Testis (tissue), 2 donors: ENCODE measurements at regions not wholly inside any gene's neighbourhood (a gene's known extent, or its start where the extent isn't known, plus 50 kb on each side); places are given as distances from the start of the nearest gene placed in this dataset.

Experiments used
- POLR2A ChIP-seq: fragments of 450-650 bp; IDR thresholded peaks from one replicate; pipeline ENCODE4 v1.6.1; 2017; ENCODE audit warnings: antibody characterized with exemption, mild to moderate bottlenecking, moderate library complexity
- TF ChIP-seq, protein P1 (sequence below), 3 experiments: fragments of 450-650 bp in 2 of 3; fragments of 200-600 bp in 1 of 3; sonication (generic) in 1 of 3; IDR thresholded peaks; one replicate each; pipeline ENCODE4 v1.5.1; 2016 to 2019; ENCODE audit warnings: antibody characterized with exemption in 3 of 3, mild to moderate bottlenecking in 2 of 3, moderate library complexity in 1 of 3

DNA sequence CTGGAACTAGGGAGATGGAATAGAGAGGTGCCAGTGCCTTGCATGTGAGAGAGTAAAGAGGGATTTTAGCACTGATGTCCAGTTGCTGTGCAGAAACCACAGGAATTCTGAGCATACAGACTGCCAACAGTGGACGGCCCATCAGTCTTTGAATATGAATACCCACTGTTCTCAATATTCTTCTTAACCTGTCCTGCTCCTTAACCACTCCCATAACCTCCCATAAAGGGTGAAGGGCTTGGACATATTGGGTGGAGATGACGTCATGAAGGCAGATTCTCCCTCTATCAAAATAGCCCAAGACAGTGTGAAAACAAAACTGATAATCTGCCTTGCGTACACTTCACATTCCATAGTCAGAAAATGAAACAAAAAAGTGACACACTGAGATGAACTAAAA is 1313.7 kb upstream of the PABPC4L start:
- TF ChIP-seq, protein P1, sequence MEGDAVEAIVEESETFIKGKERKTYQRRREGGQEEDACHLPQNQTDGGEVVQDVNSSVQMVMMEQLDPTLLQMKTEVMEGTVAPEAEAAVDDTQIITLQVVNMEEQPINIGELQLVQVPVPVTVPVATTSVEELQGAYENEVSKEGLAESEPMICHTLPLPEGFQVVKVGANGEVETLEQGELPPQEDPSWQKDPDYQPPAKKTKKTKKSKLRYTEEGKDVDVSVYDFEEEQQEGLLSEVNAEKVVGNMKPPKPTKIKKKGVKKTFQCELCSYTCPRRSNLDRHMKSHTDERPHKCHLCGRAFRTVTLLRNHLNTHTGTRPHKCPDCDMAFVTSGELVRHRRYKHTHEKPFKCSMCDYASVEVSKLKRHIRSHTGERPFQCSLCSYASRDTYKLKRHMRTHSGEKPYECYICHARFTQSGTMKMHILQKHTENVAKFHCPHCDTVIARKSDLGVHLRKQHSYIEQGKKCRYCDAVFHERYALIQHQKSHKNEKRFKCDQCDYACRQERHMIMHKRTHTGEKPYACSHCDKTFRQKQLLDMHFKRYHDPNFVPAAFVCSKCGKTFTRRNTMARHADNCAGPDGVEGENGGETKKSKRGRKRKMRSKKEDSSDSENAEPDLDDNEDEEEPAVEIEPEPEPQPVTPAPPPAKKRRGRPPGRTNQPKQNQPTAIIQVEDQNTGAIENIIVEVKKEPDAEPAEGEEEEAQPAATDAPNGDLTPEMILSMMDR (IDR thresholded peaks at IDR 0.05) = no peak
- no peak for TF ChIP-seq POLR2A
